ENCODE measurements at regions not wholly inside any gene's neighbourhood (a gene's known extent, or its start where the extent isn't known, plus 50 kb on each side); places are given as distances from the start of the nearest gene placed in this dataset.
"Not testable (repeated sequence)": the region's sequence is repeated elsewhere in the genome, so short reads cannot be mapped to it uniquely, and the experiment has no call there.

DNA sequence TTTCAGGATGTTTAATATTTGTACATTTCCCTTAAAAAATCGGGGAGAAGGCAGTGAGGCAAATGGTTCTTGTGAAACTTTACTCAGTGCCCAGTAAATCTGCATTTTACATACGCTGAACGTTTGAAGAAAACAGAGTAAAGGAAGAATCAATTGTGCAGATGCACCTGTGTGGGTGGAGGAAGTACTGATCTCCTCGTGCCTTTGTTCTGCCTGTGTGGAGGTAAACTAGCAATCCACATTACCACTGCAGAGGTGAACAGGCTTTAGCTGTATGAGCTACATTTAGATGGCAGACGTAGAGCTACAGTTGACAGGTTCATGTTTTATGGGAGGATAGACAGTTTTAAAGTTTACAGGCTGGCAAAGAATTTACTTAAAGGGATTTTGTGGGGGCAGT lies 62.7 kb upstream of the VIPR2 start:
- no peak for DNase-seq

DNA sequence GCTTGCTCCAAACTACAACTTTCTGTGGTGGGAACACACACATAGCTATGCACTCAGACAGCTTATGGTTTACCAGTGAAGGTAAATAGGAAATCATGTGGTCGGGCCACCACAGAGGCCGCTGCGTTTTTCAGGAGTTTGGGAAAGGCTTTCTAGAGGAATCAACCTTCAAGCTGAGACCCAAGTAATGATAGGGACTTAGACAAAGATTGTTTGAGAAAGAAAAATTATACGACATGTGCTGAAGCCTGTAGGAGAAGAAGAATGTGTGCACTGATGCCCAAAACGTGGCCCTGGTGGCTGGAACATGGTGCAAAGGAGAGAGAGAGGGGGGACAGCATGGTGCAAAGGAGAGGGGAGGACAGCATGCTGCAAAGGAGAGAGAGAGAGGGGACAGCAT lies 61.2 kb upstream of the VIPR2 start:
- no peak for DNase-seq

DNA sequence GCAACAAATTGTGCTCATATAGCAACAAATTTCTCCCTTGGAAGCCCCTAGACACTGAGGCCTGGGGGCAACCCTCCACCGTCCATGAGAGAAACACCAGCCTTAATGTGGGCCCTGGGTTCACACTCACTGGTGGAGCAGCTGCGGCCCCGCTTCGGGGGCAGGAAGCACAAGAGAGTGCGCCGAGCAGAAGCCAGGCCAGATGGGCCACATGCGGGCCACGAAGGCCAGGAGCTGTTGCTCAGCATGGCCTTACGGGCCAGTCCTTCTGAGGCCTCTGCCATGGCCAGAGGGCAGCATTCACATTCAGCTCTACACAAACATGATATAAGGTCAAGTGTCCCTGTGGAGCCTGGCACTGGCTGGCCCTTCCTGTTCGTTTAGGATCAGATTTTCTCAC lies 60.0 kb upstream of the VIPR2 start:
- DNase-seq = no peak

DNA sequence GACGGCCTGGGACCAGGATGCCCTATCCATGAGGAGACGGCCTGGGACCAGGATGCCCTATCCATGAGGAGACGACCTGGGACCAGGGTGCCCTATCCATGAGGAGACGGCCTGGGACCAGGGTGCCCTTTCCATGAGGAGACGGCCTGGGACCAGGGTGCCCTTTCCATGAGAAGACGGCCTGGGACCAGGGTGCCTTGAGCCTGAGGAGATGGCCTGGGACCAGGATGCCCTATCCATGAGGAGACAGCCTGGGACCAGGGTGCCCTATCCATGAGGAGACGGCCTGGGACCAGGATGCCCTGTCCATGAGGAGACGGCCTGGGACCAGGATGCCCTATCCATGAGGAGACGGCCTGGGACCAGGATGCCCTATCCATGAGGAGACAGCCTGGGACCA lies 58.6 kb upstream of the VIPR2 start:
- not testable (repeated sequence) for DNase-seq

DNA sequence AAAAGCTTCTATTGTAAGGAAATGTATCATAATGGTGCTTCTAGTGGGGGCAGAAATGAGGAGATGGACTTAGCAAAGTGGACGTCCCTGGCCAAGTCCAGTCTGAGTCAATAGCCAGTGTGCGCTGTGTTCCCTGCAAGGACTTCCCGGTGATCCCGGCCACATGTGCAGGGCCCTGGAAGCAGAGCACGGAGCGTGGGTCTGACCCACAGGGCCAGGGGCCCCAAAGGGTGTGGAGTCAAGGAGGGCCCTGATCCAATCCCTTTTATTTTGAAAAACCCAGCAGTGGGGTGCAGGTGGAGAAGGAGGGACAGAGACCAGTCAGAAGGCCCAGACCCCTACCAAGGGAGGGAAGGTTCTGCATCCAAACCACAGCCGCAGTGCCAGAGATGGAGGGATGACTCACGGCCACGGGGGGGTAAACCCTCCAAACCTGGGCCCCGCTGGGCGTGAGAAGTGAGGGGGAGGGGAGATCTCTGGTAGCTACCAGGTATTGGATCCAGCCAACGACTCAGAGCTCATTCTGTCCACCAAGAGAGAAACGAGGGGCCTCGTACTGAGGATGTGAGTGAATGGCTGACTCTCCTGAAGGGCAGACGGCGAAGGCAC lies 57.2 kb upstream of the VIPR2 start:
- no peak for DNase-seq

DNA sequence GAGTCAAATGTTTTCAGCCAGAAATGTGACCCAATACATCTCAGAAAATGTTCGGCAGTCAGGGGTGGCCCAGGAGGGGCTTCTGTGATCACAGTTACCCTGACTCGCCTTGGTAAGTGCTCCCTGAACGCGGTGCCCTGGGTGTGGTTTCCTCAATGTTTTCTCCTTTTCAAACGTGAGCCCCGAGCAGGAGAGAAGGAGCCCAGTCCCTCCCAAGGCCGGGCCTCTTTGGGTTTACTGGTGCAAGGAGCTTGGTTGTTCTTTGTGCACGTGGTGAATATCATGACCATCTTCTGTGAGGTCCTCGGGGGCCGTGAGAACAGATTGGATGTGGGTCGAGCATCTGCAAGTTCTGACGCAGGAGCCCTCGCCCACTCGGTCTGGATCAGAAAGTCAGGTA lies 55.8 kb upstream of the VIPR2 start:
- no peak for DNase-seq

DNA sequence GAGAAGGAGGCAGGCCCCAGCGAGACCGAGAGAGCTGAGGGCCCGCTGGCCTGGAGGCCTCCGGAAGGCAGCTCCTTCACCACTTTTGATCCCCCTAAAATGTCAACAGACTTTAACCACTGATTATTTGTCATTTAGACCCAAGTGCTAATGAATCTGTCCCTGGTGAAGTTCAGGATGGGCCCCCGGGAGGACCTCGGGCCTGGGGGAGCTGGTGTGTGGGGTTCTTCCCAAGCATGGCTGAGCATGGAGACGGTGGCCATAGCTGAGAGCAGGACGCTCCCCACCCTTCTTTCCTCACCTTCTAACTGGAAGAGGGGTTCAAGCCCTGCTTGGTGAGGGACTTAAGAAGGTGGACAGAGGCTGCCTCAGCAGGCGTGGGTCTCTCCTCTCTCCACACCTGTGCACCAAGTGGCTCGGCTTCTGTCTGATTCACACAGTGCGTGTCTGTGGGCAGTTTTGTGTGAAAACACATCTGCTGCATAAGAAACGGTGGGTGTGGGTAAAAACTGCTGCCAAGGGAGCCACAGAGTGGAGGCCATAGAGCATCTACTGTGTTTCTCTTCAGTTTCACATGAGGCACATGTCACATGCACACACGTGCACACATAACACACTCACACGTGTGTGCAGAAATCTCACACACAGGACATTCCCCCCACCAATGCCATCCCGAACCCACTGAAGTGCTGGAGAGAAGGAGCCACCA lies 53.5 kb upstream of the VIPR2 start:
- no peak for DNase-seq

DNA sequence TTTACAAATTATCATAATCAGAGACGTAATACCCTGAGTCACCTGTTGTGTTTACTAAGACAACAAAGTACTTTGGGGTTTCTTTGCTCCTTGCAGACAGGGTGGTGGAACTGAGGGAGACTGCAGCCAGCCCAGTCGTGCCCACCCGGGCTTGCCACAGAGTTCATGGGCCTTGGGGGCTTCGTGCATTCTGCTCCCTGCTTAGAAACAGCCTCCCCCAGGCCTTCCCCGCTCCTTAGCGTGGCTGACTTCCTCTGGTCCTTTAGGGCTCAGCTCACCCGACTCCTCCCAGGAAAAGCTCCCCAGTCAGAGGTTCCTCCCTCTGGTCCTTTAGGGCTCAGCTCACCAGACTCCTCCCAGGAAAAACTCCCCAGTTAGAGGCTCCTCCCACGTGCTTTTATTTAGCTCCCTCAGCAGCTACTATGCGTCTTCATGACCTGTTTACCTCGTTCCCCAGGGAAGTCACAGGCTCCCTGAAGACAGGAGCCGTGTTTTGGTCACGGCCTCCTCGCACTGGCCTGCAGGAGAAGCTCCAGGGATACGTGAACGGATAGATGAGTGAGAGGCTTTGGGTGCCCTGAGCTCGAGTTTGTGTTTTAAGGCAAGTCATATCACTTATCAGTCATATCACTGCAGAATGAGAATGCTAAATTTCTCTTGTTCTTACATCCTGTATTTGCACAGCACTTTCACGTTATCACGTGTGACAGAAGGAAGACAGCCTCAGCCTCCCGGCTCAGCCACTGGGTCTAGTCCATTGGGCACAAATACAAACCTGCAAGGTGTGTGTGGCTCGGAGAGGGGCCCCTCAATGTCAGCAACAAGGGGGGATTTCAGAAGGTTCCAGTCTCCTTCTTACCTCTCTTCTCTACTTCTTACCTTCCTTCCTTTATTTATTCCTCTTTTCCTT lies 52.7 kb upstream of the VIPR2 start:
- no peak for DNase-seq

DNA sequence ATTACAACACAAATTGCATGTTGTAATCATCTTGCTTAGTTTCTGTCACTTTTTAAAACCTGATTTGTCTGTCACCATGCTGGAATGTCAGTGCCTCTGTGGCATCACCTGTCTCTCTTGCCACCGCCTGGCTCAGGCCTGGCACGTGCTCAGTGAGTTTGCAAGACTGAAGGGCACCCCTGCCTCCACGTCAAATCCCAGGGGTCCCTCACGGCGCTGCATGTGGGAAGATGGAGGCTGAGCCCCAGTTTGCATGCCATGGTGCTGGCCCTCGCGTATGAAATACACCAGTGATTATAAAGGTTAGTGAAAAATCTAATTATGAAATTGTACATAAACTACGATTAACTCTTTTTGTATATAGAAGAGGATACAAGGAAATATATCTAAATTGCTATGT lies 51.9 kb upstream of the VIPR2 start:
- no peak for DNase-seq

DNA sequence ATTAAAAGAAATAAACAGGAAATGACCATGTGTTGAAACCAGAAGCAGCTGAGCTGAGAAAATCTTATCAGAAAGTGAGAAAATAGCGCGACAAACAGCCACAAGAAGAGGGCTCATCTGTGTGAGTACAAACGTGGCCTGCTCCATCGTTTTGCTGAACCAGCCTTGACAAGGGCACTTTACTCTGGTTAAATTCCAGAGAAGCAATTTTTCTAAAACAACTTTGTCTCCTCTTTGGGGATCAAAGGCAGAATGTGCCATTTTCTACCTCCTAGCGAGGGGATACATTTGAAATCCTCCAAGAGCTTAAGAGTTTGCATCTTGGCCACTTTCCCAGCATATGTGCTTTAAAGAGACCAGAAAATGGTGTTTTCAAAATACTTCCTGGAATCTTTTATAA lies 51.3 kb upstream of the VIPR2 start:
- DNase-seq = no peak

All from NCI-H2171 (cell line).